ENCODE measurements at regions not wholly inside any gene's neighbourhood (a gene's known extent, or its start where the extent isn't known, plus 50 kb on each side); places are given as distances from the start of the nearest gene placed in this dataset.
"Not testable (repeated sequence)": the region's sequence is repeated elsewhere in the genome, so short reads cannot be mapped to it uniquely, and the experiment has no call there.

- not testable (repeated sequence) for TF ChIP-seq YY1 (IDR thresholded peaks at IDR 0.05; ENCODE audit: insufficient read depth, insufficient read length); SUZ12 (IDR thresholded peaks at IDR 0.05; ENCODE audit: extremely low read depth, insufficient read depth, insufficient read length); ZNF274 (IDR thresholded peaks at IDR 0.05; ENCODE audit: low read depth, low read length)
Observed at GRCh38 chr20:16835690-16836089, 87.5 kb downstream of the OTOR start.
